ENCODE measurements at regions not wholly inside any gene's neighbourhood (a gene's known extent, or its start where the extent isn't known, plus 50 kb on each side); places are given as distances from the start of the nearest gene placed in this dataset.

- no peak for DNase-seq
These were observed 631.2 kb upstream of the EPHA7 start for GRCh38 chr6:94050515-94050914.

DNA sequence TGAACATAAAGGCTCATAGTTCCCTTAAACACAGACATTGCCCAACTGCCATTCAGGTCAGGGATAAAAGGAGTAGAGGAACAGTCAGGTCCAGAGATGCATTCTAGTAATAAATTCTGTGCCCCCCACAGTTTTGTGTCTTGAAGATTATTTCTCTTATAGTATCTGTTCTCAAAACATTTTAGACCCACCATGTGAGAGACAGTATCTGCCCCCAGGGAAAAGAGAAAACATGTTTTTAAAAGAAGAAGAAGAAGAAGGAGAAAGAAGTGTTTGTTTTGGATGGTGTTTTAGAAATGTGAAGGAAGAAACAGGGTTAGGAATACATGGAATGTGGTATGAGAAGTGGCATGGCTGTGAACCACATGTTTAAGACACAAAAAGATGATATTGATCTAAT lies 629.6 kb upstream of the EPHA7 start:
- no peak for DNase-seq

- DNase-seq: no peak
These were observed 625.9 kb upstream of the EPHA7 start for GRCh38 chr6:94045099-94045829.

DNA sequence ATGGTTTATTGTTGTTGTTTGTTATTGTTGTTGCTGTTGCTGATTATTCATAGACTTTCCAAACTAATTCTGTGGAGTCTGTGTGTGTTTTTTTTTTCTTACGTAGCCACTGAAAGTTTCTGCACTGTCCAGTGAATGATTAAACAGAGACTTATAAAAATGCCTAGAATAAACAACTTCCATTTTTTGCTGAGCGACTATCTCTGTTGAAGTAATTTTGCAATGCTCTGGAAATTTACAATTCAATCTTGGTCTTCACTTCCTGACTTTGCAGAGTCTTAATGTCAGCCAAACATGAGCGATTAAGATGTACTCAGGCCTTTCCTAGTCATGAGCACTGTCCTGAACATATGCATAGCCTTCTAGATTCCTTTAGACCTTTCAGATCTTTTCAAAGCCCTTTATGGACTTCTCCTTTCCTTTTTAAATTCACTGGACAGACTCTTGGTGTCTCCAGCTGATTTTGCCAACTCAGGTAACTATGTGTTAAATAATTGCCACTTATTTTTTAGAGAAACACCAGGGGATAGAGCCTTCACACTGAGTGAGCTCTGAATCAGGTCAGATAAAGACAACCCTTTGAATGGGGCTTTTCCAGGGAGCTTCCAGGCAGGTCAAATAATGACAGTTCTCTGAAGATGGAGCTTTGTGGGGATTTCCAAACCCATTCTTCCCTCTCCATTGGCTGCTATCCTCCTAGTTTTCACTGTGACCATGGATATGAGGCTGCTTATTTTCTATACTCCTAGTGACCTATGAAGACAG lies 622.8 kb upstream of the EPHA7 start:
- no peak for DNase-seq

- DNase-seq: no peak
These were observed 616.7 kb upstream of the EPHA7 start for GRCh38 chr6:94036024-94036423.

DNA sequence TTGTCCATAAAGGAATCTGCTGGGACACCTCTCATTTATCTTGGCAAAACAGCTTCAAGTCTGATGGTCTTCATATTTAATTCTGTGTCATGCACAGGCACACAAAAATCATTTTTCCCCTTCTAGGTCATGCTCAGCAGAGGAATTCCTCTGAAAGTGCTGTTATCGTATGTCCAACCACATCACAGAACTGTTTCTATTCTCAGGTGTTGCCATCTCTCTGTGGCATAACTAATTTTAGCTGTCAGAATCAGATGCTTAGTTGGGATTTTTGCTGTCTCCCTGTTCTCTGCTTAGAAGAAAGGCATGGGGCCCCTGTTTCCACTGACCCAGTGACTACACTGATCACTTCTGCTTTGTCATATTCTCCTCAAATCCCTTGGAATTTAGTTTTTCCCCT lies 608.0 kb upstream of the EPHA7 start:
- no peak for DNase-seq

DNA sequence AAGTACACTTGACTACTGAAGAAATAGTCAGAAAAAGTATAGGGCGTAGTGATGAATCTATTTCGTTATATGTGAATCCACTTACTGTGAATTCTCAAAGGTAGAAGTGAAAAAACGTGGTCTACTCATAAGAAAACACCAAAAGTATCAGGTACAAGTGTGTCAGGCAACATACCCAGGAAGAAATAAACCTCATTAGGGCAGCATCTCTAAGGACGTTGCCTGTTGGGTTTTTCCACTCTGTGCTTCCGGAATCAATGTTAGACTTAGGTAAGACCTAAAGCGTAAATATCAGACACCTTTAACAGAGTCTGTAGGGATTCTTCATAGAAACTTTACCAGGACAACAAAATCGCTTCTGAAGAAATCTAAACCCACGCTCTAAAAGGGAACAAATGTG lies 607.2 kb upstream of the EPHA7 start:
- DNase-seq: no peak

DNA sequence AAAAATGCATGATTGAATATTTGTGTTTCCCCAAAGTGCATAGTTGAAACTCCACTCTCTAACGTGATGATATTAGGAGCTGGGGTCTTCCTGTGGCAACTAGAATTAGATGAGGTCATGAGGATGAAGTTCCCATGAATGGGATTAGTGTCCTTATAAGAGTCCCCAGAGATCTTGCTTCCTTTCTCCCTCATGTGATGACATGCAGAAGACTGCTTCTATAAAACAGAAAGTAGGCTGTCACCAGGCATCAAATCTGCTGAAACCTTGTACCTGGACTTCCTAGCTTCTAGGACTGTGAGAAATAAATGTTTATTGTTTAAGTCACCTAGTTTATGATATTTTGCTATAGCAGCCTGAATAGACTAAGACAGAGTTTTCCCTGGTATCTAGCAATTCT lies 586.5 kb upstream of the EPHA7 start:
- no peak for DNase-seq

- no peak for DNase-seq
These were observed 573.6 kb upstream of the EPHA7 start for GRCh38 chr6:93992976-93993375.

DNA sequence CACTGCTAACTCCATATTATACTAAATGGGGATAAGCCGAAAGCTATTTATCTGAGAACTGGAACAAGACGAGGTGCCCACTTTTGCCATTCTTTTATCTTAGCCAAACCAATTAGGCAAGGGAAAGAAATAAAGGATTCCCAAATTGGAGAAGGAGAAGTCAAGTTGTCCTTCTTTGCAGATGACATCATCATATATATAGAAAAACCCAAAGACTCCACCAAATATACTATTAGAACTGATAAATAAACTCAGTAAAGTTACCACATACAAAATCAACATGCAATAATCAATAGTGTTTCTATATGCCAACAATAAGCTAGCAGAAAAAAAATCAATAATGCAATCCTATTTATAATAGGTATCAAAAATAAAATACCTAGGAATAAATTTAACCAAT lies 570.3 kb upstream of the EPHA7 start:
- DNase-seq: no peak

- DNase-seq: no peak
These were observed 566.6 kb upstream of the EPHA7 start for GRCh38 chr6:93985953-93986352.

DNA sequence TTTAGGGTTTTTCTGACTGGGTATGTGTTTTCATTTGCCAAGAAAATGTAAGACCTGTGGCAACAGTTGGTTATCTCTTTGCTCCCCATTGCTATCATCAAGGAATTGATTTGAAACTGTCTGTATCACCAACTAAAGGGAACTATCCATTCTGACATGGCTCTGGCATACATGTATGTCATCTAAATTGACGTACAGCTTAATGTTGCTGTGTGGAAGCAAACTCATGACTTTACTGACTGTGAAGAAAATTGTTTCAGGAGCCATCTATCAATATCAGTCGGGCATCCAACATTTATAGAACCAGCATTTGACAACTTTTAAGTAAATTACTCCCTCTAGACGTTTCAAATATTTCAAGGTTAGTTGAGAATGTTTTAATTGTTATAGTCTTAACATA lies 555.8 kb upstream of the EPHA7 start:
- no peak for DNase-seq

DNA sequence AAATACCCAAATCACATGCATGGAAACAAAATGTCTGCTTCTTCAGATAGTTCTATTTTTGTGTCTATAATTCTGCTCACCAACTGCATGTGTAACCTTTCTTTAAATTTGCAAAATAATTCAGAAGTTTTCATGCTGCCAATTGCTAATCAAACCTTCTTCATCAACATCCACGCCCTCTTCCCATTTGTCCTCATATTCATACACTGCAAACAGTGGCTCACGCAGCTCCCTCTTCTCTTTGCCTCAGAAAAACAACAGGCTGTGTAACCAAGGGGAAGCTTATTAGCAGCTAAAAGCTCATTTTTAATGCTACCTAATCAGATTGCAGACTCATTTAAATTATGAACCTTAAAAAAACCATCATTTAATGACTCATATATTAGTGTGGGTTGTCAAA lies 555.0 kb upstream of the EPHA7 start:
- DNase-seq: no peak

GRCh38 chr6:93972791-93973190 lies 553.4 kb upstream of the EPHA7 start:
- no peak for DNase-seq

DNA sequence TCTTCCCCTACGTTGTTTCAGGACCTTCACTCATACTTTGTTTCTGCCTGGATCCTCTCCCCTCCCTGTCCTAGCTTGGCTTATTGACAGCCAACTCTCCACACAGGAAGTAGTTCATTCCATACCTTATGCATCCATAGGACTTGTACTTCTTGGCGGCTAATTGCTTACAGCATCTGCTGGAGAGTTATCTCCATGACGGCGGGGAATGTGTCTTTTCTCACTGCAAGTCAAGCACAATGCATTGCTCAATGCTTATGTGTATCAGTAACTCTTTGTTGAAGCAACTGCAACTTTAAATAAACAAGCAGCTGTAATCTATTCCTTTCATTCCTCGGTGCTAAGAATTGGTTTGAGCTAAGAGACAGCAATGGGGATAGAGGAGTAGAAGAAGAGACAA lies 551.3 kb upstream of the EPHA7 start:
- no peak for DNase-seq

DNA sequence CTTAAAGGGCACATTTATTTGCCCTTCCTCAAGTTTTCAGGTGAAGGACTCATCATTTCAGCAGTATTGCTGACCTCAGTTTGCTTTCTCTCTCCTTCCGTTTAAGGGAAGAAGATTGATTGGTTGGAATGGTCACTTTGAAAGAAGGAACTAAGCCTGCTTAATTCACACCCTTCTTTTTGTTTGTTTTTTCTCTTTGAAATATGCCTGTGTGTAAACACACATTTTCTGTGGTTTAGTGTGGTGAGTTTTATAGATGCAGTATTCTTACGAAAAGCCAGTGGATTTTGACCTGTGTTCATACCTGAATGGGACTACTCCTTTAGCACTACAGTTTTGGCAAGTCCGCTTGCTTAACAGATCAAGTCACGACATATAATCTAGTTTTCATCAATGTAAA lies 548.8 kb upstream of the EPHA7 start:
- no peak for DNase-seq

GRCh38 chr6:93964926-93965325 lies 545.6 kb upstream of the EPHA7 start:
- DNase-seq: no peak

DNA sequence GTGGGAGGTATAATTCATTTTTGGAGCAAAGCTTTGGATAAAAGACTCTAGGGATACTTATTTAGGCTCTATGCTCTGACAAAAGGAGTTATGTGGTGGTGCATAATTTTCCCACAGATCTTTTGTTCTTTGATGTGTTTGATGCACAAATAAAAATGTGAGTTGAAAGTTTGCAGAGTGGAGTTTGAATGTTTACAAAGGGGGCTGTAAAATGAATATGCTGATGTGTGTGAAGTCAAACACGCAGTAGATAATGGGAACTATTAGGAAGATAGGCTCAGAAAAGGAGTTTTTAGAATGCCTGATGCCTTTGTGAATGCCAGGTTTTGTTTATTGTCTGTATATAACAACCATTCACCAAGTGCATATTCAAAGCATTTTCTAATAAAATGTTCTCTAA lies 545.0 kb upstream of the EPHA7 start:
- DNase-seq: no peak

DNA sequence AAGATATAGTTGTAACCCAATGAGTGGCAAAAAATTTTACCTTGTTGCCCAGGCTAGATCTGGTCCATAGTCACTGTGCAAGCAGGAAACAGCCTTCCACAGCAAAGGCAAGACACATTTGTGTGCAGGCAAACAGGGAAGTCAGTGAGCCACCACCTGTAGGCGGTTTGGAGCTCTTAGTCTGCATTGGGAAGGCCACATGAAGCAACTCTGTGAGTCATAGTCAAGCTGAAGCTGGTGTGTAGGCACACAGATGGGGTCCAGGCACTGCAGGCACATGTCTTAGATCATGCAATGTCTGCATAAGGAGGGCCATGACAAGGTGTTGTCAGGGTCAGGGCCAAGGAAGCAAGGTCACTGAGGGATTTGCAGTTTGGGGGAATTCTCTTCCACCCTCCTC lies 543.2 kb upstream of the EPHA7 start:
- DNase-seq: no peak

- DNase-seq: no peak
These were observed 535.2 kb upstream of the EPHA7 start for GRCh38 chr6:93954584-93954983.

- no peak for DNase-seq
These were observed 524.3 kb upstream of the EPHA7 start for GRCh38 chr6:93943661-93944060.

DNA sequence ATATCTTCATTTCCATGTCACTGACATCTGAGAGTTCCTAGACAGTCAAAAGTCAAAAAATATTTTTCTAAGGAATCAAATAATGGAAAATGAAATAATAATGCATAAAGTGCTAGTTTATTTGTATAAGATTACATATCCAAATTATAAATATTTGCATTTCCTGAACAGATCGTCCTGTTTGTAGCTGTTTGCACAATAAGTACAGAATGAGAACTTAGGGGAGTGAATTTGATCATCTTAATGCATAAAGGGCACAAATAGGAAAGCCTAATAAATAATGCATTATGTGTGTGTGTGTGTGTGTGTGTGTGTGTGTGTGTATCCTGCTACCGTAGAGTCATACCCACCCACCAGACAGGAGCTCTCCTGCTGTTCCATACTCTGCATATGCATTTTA lies 521.0 kb upstream of the EPHA7 start:
- no peak for DNase-seq

DNA sequence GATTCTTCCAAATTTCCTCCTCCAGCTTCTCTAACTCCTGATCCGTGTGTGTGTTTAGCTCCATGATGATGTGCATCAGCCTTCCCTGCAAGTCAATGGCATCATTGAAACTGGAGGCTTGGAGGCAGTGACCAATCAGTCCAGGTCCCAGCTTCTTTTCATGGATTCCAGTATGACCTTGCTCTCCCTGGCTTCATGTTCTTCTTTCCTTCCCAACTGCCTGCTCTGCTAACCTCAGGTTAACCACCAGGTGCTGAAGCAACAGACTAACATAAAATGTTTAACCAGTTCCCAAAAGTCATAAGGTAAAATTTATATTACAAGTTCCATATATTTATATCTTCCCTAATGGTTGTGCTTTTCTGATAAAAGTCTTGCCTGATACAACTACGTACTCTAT lies 512.8 kb upstream of the EPHA7 start:
- no peak for DNase-seq

DNA sequence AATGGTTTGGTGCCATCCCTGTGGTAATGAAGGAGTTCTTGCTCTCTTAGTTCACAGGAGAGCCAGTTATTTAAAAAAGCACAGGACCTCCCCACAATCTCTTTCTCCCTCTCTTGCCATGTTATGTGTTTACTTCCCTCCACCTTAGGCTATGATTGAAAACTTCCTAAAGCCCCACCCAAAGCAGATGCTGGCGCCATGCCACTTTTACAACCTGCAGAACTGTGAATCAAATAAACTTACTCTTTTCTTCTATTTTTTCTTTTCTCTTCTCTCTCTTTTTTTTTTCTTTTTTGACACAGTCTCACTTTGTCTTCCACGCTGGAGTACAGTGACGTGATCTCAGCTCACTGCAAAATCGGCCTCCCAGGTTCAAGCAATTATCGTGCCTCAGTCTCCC lies 508.4 kb upstream of the EPHA7 start:
- no peak for DNase-seq

GRCh38 chr6:93919365-93919764 lies 500.0 kb upstream of the EPHA7 start:
- DNase-seq: no peak
